ENCODE measurements at regions not wholly inside any gene's neighbourhood (a gene's known extent, or its start where the extent isn't known, plus 50 kb on each side); places are given as distances from the start of the nearest gene placed in this dataset.
A peak's percentile ranks its signal among the peaks of the same experiment; 100 is the strongest.

DNA sequence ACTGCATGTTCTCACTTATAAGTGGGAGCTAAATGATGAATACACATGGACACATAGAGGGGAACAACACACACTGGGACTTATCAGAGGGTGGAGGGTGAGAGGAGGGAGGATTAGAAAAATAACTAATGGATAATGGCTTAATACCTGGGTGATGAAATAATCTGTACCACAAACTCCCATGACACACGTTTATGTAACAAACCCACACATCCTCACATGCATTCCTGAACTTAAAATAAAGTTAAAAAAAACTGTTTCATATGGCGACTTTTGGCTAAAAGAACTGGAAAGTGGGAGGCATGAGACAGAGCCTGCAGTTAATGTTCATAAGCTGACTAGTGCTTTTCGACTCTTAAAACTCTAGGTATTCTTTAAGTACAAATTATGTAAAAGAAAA is 98.9 kb upstream of the NPFFR2 start:
- Histone ChIP-seq H3K14ac (ENCODE audit: insufficient read depth, low read length) (no peak overlapping the region), H3K4me2 (ENCODE audit: insufficient read depth, insufficient read length, low read length) (no peak overlapping the region), H3K79me1 (ENCODE audit: insufficient read depth, low read depth, low read length, poor library complexity, severe bottlenecking) (no peaks in the 10 kb centered on the region), H2BK15ac (ENCODE audit: low read depth, low read length) (no peak overlapping the region), H3K4ac (ENCODE audit: low read depth, low read length) (no peak overlapping the region), H3K79me2 (ENCODE audit: insufficient read depth, low read length) (no peaks in the 10 kb centered on the region), H3K9ac (ENCODE audit: extremely low read depth, insufficient read length, low read length) (no peak overlapping the region), H4K20me1 (ENCODE audit: control insufficient read depth, insufficient read depth, insufficient read length) (no peaks in the 10 kb centered on the region), H3K27ac (ENCODE audit: insufficient read length, low read depth, low read length) (no peak overlapping the region), H3K23ac (ENCODE audit: insufficient read length, low read depth, low read length) (no peak overlapping the region), H3K27me3 (ENCODE audit: insufficient read depth, low read length) (no peaks in the 10 kb centered on the region), H3K9me3 (ENCODE audit: control insufficient read depth, low read depth, low read length) (no peaks in the 10 kb centered on the region), H2BK5ac (ENCODE audit: insufficient read length, low read length) (no peak overlapping the region), H2BK120ac (ENCODE audit: low read depth, low read length, poor library complexity, severe bottlenecking) (no peak overlapping the region), H2AK5ac (ENCODE audit: insufficient read length, low read length) (no peak overlapping the region), H3K56ac (ENCODE audit: insufficient read length, low read depth, low read length) (no peak overlapping the region), H2AFZ (ENCODE audit: low read length) (no peak overlapping the region), H2BK20ac (ENCODE audit: low read depth, low read length, poor library complexity, severe bottlenecking) (no peak overlapping the region), H3K23me2 (ENCODE audit: insufficient read length, low read depth, low read length, poor library complexity, severe bottlenecking) (no peaks in the 10 kb centered on the region), H4K5ac (ENCODE audit: insufficient read length, low read depth, low read length) (no peak overlapping the region), H4K91ac (ENCODE audit: insufficient read length, low read depth, low read length) (no peak overlapping the region), H4K8ac (replicated peaks; ENCODE audit: insufficient read length, low read depth, low read length) (no peak overlapping the region), H2BK12ac (ENCODE audit: insufficient read length, low read depth, low read length) (no peak overlapping the region), H3K18ac (ENCODE audit: insufficient read length, low read depth, low read length) (no peak overlapping the region), H3K4me1 (ENCODE audit: insufficient read depth, low read length) (no peaks in the 10 kb centered on the region), H3T11ph (ENCODE audit: low read length) (no peak overlapping the region)
- Mint-ChIP-seq H3K27ac (peak overlapping the region in 1 of 3 experiments; percentile 48; a peak in 2 of 7 replicates), H3K27me3 (ENCODE audit: low read depth) (no peaks in the 10 kb centered on the region), H3K4me1 (no peaks in the 10 kb centered on the region), H3K9me3 (no peaks in the 10 kb centered on the region), H3K36me3 (ENCODE audit: insufficient read depth in 1 of 3, low read depth in 3 of 3) (peaks cover 0 to 3% (median 0%) of the 10 kb centered on the region in 3 experiments; a peak in 3 of 7 replicates), H3K4me3 (no peak overlapping the region)
- no peak for DNase-seq
- no CpG with 5 or more reads among the region's 3 CpGs for WGBS (ENCODE audit: extremely low coverage, insufficient read length, low lambda C conversion rate)
- TF ChIP-seq, protein P1, sequence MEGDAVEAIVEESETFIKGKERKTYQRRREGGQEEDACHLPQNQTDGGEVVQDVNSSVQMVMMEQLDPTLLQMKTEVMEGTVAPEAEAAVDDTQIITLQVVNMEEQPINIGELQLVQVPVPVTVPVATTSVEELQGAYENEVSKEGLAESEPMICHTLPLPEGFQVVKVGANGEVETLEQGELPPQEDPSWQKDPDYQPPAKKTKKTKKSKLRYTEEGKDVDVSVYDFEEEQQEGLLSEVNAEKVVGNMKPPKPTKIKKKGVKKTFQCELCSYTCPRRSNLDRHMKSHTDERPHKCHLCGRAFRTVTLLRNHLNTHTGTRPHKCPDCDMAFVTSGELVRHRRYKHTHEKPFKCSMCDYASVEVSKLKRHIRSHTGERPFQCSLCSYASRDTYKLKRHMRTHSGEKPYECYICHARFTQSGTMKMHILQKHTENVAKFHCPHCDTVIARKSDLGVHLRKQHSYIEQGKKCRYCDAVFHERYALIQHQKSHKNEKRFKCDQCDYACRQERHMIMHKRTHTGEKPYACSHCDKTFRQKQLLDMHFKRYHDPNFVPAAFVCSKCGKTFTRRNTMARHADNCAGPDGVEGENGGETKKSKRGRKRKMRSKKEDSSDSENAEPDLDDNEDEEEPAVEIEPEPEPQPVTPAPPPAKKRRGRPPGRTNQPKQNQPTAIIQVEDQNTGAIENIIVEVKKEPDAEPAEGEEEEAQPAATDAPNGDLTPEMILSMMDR (conservative IDR thresholded peaks at IDR 0.05): no peak
